ENCODE measurements at regions not wholly inside any gene's neighbourhood (a gene's known extent, or its start where the extent isn't known, plus 50 kb on each side); places are given as distances from the start of the nearest gene placed in this dataset.

- Histone ChIP-seq H3K4me1 (ENCODE audit: control insufficient read depth, low read length) (no peaks in the 10 kb centered on the region), H3K36me3 (ENCODE audit: control insufficient read depth, low read length) (no peaks in the 10 kb centered on the region), H3K9me3 (ENCODE audit: control insufficient read depth, insufficient read depth, low read length) (no peaks in the 10 kb centered on the region), H3K27ac (ENCODE audit: low read depth, low read length) (no peak overlapping the region), H3F3A (ENCODE audit: control insufficient read depth, insufficient read depth) (no peaks in the 10 kb centered on the region), H3K9me2 (replicated peaks; ENCODE audit: control insufficient read depth, low read length) (no peaks in the 10 kb centered on the region), H3K4me2 (ENCODE audit: low read length) (no peak overlapping the region), H3K4me3 (ENCODE audit: low read length) (no peak overlapping the region), H3K27me3 (ENCODE audit: control insufficient read depth, low read length) (no peaks in the 10 kb centered on the region), H3K79me2 (ENCODE audit: control insufficient read depth, low read length) (no peaks in the 10 kb centered on the region), H4K20me1 (ENCODE audit: control insufficient read depth, insufficient read depth, low read depth, low read length) (no peaks in the 10 kb centered on the region)
- no peak for TF ChIP-seq EZH2phosphoT487 (IDR thresholded peaks at IDR 0.05; ENCODE audit: borderline replicate concordance, low read length)
- TF ChIP-seq, protein P1, sequence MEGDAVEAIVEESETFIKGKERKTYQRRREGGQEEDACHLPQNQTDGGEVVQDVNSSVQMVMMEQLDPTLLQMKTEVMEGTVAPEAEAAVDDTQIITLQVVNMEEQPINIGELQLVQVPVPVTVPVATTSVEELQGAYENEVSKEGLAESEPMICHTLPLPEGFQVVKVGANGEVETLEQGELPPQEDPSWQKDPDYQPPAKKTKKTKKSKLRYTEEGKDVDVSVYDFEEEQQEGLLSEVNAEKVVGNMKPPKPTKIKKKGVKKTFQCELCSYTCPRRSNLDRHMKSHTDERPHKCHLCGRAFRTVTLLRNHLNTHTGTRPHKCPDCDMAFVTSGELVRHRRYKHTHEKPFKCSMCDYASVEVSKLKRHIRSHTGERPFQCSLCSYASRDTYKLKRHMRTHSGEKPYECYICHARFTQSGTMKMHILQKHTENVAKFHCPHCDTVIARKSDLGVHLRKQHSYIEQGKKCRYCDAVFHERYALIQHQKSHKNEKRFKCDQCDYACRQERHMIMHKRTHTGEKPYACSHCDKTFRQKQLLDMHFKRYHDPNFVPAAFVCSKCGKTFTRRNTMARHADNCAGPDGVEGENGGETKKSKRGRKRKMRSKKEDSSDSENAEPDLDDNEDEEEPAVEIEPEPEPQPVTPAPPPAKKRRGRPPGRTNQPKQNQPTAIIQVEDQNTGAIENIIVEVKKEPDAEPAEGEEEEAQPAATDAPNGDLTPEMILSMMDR (IDR thresholded peaks at IDR 0.05; ENCODE audit: low read depth, low read length, poor library complexity, severe bottlenecking): no peak
These were observed 480.2 kb upstream of the SPTLC3 start for GRCh38 chr20:12528591-12529041.

- Histone ChIP-seq H3K9me2 (replicated peaks; ENCODE audit: control insufficient read depth, low read length) (no peaks in the 10 kb centered on the region), H3K4me3 (ENCODE audit: low read length) (no peak overlapping the region), H3K27ac (ENCODE audit: low read depth, low read length) (no peak overlapping the region), H3K79me2 (ENCODE audit: control insufficient read depth, low read length) (no peaks in the 10 kb centered on the region), H3K27me3 (ENCODE audit: control insufficient read depth, low read length) (no peaks in the 10 kb centered on the region), H3K4me2 (ENCODE audit: low read length) (no peak overlapping the region), H3K4me1 (ENCODE audit: control insufficient read depth, low read length) (no peaks in the 10 kb centered on the region), H3F3A (ENCODE audit: control insufficient read depth, insufficient read depth) (no peaks in the 10 kb centered on the region), H4K20me1 (ENCODE audit: control insufficient read depth, insufficient read depth, low read depth, low read length) (no peaks in the 10 kb centered on the region), H3K9me3 (ENCODE audit: control insufficient read depth, insufficient read depth, low read length) (no peaks in the 10 kb centered on the region), H3K36me3 (ENCODE audit: control insufficient read depth, low read length) (no peaks in the 10 kb centered on the region)
- TF ChIP-seq EZH2phosphoT487 (IDR thresholded peaks at IDR 0.05; ENCODE audit: borderline replicate concordance, low read length): no peak
- TF ChIP-seq, protein P1 (IDR thresholded peaks at IDR 0.05; ENCODE audit: low read depth, low read length, poor library complexity, severe bottlenecking): no peak
These were observed 477.1 kb upstream of the SPTLC3 start for GRCh38 chr20:12531626-12532025.

DNA sequence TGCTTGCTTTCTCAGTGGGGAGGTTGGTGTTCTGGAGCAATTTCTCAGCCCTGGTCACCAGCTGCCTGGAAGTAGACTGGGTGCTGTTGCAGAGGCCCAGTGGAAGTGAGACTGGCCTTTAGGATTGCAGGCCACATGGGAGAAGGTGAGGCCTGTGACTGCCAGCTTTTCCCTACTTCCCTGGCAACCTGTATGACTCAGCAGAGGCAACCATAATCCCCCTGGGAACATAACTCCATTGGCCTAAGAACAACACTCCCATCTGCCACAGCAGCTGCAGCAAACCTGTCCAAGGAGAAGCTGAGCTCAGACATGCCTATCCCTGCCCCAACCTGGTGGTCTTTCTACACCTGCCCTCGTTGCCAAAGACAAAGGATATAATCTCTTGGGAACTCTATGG lies 473.5 kb upstream of the SPTLC3 start:
- TF ChIP-seq, protein P1 (IDR thresholded peaks at IDR 0.05; ENCODE audit: low read depth, low read length, poor library complexity, severe bottlenecking): no peak
- H3K36me3 ChIP-seq (ENCODE audit: control insufficient read depth, low read length): no peaks in the 10 kb centered on the region

GRCh38 chr20:12535770-12536169 lies 473.0 kb upstream of the SPTLC3 start:
- Histone ChIP-seq H3K9me2 (replicated peaks; ENCODE audit: control insufficient read depth, low read length) (no peaks in the 10 kb centered on the region), H3K9me3 (ENCODE audit: control insufficient read depth, insufficient read depth, low read length) (no peaks in the 10 kb centered on the region), H3K4me2 (ENCODE audit: low read length) (no peak overlapping the region), H3K27ac (ENCODE audit: low read depth, low read length) (no peak overlapping the region), H4K20me1 (ENCODE audit: control insufficient read depth, insufficient read depth, low read depth, low read length) (no peaks in the 10 kb centered on the region), H3K36me3 (ENCODE audit: control insufficient read depth, low read length) (no peaks in the 10 kb centered on the region), H3K4me3 (ENCODE audit: low read length) (no peak overlapping the region), H3F3A (ENCODE audit: control insufficient read depth, insufficient read depth) (no peaks in the 10 kb centered on the region), H3K79me2 (ENCODE audit: control insufficient read depth, low read length) (no peaks in the 10 kb centered on the region), H3K27me3 (ENCODE audit: control insufficient read depth, low read length) (no peaks in the 10 kb centered on the region), H3K4me1 (ENCODE audit: control insufficient read depth, low read length) (no peaks in the 10 kb centered on the region)
- TF ChIP-seq, protein P1 (IDR thresholded peaks at IDR 0.05; ENCODE audit: low read depth, low read length, poor library complexity, severe bottlenecking): no peak
- TF ChIP-seq EZH2phosphoT487 (IDR thresholded peaks at IDR 0.05; ENCODE audit: borderline replicate concordance, low read length): no peak

More for the DNA sequence above, 473.5 kb upstream of the SPTLC3 start:
- no peaks in the 10 kb centered on the region for H3K4me1 ChIP-seq (ENCODE audit: control insufficient read depth, low read length)
- no peaks in the 10 kb centered on the region for H4K20me1 ChIP-seq (ENCODE audit: control insufficient read depth, insufficient read depth, low read depth, low read length)
- no peaks in the 10 kb centered on the region for H3K9me2 ChIP-seq (replicated peaks; ENCODE audit: control insufficient read depth, low read length)
- no peaks in the 10 kb centered on the region for H3K79me2 ChIP-seq (ENCODE audit: control insufficient read depth, low read length)
- no peaks in the 10 kb centered on the region for H3K9me3 ChIP-seq (ENCODE audit: control insufficient read depth, insufficient read depth, low read length)
- H3K4me3 ChIP-seq (ENCODE audit: low read length): no peak overlapping the region
- H3F3A ChIP-seq (ENCODE audit: control insufficient read depth, insufficient read depth): no peaks in the 10 kb centered on the region
- H3K4me2 ChIP-seq (ENCODE audit: low read length): no peak overlapping the region
- no peak overlapping the region for H3K27ac ChIP-seq (ENCODE audit: low read depth, low read length)
- no peaks in the 10 kb centered on the region for H3K27me3 ChIP-seq (ENCODE audit: control insufficient read depth, low read length)

Measured in DOHH2 (cell line).